D721Med (cell line): ENCODE measurements at regions not wholly inside any gene's neighbourhood (a gene's known extent, or its start where the extent isn't known, plus 50 kb on each side); places are given as distances from the start of the nearest gene placed in this dataset.
"Not testable (repeated sequence)": the region's sequence is repeated elsewhere in the genome, so short reads cannot be mapped to it uniquely, and the experiment has no call there.

Experiments
- DNase-seq: peaks from one replicate; pipeline ENCODE4 v3.0.0; 2011; ENCODE audit warnings: low spot score; ENCODE audit not compliant: insufficient read length
- FAIRE-seq: peaks from 2 replicates; lab custom pipeline; 2011; peaks lifted over from hg19 to GRCh38; lab: Jason Lieb, UNC
- TF ChIP-seq, protein P1 (sequence below): IDR thresholded peaks from 2 replicates; pipeline ENCODE4 v1.5.1; 2012; ENCODE audit warnings: mild to moderate bottlenecking, control low read depth; ENCODE audit not compliant: insufficient read depth; ENCODE audit errors: missing control alignments

DNA sequence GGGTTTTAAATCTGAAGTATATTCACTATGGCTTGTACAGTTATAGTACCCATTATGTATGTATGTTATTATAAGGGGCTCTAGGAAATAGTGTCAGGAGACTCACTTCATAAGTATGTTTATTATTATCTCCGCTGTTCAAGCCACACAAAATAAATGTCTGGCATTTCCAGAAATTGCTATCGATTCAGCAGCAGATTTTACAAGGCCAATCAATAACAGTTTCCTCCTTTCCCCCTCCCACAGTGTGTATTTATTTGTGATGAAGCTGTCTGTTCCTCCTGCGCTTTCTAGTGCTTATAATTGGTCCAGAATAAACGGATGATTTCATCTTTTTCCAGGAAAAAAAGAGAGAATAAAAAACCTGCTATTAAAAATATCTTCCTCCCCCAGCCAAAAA is 134.2 kb upstream of the LPP start:
- TF ChIP-seq, protein P1, sequence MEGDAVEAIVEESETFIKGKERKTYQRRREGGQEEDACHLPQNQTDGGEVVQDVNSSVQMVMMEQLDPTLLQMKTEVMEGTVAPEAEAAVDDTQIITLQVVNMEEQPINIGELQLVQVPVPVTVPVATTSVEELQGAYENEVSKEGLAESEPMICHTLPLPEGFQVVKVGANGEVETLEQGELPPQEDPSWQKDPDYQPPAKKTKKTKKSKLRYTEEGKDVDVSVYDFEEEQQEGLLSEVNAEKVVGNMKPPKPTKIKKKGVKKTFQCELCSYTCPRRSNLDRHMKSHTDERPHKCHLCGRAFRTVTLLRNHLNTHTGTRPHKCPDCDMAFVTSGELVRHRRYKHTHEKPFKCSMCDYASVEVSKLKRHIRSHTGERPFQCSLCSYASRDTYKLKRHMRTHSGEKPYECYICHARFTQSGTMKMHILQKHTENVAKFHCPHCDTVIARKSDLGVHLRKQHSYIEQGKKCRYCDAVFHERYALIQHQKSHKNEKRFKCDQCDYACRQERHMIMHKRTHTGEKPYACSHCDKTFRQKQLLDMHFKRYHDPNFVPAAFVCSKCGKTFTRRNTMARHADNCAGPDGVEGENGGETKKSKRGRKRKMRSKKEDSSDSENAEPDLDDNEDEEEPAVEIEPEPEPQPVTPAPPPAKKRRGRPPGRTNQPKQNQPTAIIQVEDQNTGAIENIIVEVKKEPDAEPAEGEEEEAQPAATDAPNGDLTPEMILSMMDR: no peak
- DNase-seq: no peak
- no peak for FAIRE-seq

DNA sequence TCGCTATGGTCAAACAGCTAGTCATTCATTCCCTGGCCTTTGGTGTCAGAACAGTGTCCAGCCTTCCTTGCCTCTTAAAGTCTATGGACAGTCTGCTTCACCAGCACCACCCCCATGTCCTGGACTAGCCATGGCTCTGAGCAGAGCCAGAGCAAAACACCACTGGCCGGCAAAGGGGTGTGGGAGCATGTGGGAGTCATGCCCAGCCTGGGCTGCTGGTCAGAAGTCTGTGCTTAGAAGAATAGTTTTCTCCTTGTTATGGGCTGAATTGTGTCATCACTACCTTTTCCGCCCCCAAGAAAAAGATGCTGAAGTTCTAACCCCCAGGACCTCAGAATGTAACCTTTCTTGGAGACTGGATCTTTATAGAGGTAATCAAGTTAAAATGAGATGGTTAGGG is 132.9 kb upstream of the LPP start:
- FAIRE-seq: no peak
- TF ChIP-seq, protein P1: no peak
- DNase-seq: no peak

DNA sequence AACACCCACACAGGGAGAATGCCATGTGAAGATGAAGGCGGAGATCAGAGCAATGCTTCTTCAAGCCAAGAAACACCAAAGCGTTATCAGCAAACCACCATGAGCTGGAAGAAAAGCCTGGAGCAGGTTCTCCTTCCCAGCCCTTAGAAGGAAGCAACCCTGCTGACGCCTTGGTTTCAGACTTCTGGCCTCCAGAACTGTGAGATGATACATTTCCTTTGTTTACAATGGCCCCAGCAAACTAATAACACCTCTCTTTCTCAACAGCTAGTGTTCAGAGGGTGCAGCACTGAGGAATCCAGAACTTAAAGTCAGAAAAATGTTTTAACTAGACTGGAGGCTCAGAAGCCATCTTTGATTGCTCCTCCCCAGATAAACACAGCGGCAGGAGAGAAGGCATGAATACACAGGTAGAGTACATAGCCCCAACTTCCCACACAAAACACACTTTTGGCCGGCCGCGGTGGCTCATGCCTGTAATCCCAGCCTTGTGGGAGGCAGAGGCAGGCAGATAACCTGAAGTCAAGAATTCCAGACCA is 132.4 kb upstream of the LPP start:
- TF ChIP-seq, protein P1: no peak
- no peak for FAIRE-seq
- no peak for DNase-seq

DNA sequence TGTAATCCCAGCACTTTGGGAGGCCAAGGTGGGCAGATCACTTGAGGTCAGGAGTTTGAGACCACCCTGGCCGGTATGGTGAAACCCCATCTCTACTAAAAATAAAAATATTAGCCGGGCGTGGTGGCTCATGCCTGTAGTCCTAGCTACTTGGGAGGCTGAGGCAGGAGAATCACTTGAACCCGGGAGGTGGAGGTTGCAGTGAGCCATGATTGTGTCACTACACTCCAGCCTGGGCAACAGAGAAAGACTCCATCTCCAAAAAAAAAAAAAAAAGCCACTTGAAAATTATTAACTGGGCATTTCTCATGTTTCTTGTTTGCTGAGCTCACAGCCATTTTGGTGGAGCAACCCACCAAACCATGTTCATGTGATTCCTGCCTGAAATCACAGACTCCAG is 131.1 kb upstream of the LPP start:
- not testable (repeated sequence) for DNase-seq, FAIRE-seq

DNA sequence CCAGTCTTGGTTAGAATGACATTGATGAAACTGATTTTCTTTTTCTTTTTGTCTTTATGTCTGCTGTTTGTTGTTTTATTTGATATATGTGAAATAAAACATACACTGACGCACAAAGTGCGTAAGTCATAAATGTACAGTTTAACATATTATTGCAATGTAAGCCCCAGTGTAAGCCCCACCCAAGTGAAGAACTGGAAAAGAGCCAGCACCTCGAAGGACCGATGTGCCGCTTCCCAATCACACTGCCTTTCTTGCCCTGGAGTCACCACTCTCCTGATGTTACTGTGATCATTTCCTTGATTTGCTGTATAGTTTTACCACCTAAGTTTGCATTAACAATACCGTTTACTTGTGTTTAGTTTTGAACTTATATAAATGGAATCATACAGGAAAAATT is 128.4 kb upstream of the LPP start:
- no peak for DNase-seq
- no peak for FAIRE-seq
- TF ChIP-seq, protein P1: no peak

DNA sequence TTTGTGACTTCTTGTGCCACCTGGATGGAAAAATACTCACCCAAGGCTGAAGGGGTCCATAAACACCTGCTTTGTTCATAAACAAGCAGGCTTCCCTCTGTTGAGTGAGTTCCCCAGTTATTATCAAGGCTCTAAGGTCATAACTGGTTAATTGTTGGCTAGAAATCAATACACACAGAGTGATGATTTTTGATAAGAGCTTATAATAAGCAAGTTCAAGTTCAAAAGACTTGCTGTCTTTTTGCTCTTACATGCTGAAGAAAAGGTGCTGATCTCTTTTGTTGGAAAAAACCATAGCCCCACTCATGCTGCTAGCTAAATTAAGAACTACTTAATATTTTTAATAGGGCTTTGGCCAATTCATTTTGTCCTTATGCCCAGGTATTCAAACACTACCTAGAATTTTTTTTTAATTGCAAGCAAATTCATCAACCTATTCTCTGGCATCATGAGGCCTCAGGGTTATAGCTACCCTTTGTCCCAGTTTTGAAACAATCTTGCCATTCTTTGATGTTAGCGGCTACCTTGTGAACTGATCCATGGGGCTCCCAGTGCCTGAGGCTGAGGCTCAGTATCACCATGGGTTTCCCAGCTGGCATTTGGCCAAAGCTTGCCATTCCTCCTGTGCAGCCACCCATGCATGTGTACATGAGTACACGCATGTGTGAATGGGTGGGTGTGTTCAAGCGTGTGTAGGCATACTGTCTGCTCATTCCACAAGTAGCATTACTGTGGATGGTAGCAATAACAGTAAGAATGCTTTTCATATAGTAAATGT is 127.6 kb upstream of the LPP start:
- no peak for FAIRE-seq

DNA sequence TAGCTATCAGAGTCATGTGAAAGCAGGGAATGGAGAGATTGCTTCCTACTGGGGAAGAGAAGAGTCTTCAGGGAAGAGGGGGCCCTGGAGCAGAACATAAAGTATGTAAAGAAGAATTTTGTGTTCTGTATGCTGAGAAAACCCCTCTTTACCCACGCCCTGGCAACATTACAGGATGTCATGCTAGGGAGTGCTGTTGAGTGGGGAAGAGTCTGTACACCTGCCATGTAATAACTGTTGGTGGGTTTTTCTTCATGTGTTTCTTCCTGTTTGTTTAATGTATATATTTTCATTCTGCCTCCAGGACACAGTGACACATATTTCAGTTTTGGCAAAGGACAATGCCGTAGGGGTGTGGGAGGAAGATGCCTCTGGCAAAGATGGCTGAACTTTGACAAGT is 122.8 kb upstream of the LPP start:
- TF ChIP-seq, protein P1: no peak
- DNase-seq (no peak), FAIRE-seq (no peak)

More for the DNA sequence above, 127.6 kb upstream of the LPP start:
- no peak for DNase-seq
- TF ChIP-seq, protein P1: no peak
